MG63 (cell line): ENCODE measurements at regions not wholly inside any gene's neighbourhood (a gene's known extent, or its start where the extent isn't known, plus 50 kb on each side); places are given as distances from the start of the nearest gene placed in this dataset.

Experiments used
- DNase-seq: peaks from one replicate; pipeline ENCODE4 v3.0.0-alpha.2; 2020
- H3K27me3 ChIP-seq: fragments of 250-450 bp; sonication (Bioruptor Pico); 2 replicates; pipeline ENCODE4 v1.5.1; 2020; ENCODE audit warnings: mild to moderate bottlenecking, moderate library complexity
- H3K36me3 ChIP-seq: fragments of 250-450 bp; sonication (Bioruptor Pico); 2 replicates; pipeline ENCODE4 v1.5.1; 2020; ENCODE audit warnings: mild to moderate bottlenecking, moderate library complexity
- H3K4me3 ChIP-seq: fragments of 250-450 bp; sonication (Bioruptor Pico); 2 replicates; pipeline ENCODE4 v1.5.1; 2020; ENCODE audit warnings: mild to moderate bottlenecking, moderate library complexity
- H3K9me3 ChIP-seq: fragments of 250-450 bp; sonication (Bioruptor Pico); 2 replicates; pipeline ENCODE4 v1.5.1; 2020; ENCODE audit warnings: mild to moderate bottlenecking, moderate library complexity

DNA sequence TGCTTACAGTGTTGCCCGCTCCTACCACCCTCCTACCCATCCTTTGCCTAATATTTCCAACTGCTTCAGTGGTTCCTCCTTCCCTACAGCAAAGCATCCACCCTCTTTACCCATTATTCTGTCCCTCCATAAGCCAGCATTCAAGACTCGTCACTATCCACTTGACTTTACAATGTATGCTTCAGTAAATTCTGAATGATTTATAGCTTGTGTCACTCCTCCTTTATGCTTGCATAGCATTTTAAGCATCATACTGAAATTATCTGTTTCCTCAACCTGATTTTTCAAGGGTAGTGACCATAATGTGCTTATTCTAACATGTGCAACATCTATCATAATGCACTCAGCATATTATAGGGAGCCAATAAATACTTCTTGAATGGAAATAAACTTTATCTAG is 365.5 kb downstream of the RAB28 start:
- no peak overlapping the region for H3K4me3 ChIP-seq
- no peaks in the 10 kb centered on the region for H3K36me3 ChIP-seq
- DNase-seq: no peak
- H3K9me3 ChIP-seq: no peaks in the 10 kb centered on the region
- no peaks in the 10 kb centered on the region for H3K27me3 ChIP-seq

GRCh38 chr4:13117185-13117584 is 367.0 kb downstream of the RAB28 start:
- H3K36me3 ChIP-seq: no peaks in the 10 kb centered on the region
- no peaks in the 10 kb centered on the region for H3K27me3 ChIP-seq
- no peak for DNase-seq
- no peaks in the 10 kb centered on the region for H3K9me3 ChIP-seq
- H3K4me3 ChIP-seq: no peak overlapping the region

GRCh38 chr4:13112030-13112429 is 372.1 kb downstream of the RAB28 start:
- Histone ChIP-seq H3K4me3 (no peak overlapping the region), H3K9me3 (no peaks in the 10 kb centered on the region), H3K36me3 (no peaks in the 10 kb centered on the region), H3K27me3 (no peaks in the 10 kb centered on the region)
- no peak for DNase-seq

DNA sequence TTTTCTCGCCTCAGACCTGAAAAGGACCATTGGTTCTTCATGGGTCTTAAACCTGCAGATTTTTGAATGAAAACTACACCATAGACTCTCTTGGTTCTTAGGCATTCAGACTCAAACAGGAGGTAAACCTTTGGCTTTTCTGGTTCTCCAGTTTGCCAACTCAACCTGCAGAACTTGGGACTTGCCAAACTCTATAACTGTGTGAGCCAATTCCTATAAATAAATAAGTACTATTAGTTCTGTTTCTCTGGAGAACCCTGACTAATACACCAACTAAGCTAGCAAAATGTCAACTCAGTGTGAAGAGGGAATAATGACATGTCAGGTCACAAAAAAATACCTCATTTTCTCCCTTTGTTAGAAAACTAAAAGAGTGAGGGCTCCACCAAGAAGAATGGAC is 374.6 kb downstream of the RAB28 start:
- DNase-seq: no peak
- Histone ChIP-seq H3K27me3 (no peaks in the 10 kb centered on the region), H3K4me3 (no peak overlapping the region), H3K9me3 (no peaks in the 10 kb centered on the region), H3K36me3 (no peaks in the 10 kb centered on the region)

DNA sequence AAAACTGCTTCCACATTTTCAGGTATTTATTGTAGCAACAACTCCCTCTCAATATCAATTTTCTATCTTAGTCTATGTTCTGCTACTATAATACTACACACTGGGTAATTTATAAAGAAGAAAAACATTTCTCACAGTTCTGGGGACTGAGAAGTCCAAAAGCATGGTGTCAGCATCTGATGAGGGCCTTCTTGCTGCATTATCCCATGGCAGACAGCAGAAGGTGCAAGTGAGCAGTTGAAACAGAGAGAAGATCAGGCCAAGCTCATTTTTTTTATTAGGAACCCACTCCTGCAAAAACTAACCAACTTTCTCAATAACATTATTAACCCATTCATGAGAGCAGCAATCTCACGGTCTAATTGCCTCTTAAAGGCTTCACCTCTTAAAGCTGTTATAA is 376.0 kb downstream of the RAB28 start:
- no peak overlapping the region for H3K4me3 ChIP-seq
- no peak for DNase-seq

DNA sequence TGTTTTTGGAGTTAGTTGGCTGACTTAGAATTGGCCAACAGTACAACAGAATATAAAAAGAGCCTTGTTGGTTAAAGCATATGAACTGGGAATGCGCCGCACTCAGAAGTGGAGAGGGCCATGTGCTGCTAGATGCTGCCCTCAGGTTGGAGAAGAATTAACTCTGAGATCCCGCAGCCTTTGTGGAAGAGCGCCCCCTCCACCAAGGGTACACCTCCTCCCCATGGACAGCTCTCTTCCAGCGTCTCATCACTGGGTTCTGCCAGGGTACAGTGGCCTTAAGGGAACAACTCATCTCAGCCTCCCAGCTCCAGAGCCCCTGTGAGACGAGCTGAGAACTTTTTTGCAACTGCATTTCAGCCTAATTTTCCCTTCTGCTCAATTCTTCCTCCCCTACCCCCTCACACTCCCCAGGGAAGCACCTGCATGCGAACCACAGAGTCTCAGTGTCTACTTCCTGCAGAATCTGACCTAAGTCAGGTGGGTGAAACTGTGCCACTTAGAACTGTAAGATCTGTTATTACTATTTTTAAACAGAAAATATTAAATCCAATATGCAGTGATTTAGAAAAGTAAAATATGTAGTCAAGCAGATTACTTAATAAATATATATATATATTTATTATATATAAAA is 380.6 kb downstream of the RAB28 start:
- no peak for DNase-seq
- H3K4me3 ChIP-seq: no peak overlapping the region
- no peaks in the 10 kb centered on the region for H3K9me3 ChIP-seq
- no peaks in the 10 kb centered on the region for H3K36me3 ChIP-seq
- H3K27me3 ChIP-seq: no peaks in the 10 kb centered on the region

More for the DNA sequence above, 376.0 kb downstream of the RAB28 start:
- Histone ChIP-seq H3K36me3 (no peaks in the 10 kb centered on the region), H3K27me3 (no peaks in the 10 kb centered on the region), H3K9me3 (no peaks in the 10 kb centered on the region)

DNA sequence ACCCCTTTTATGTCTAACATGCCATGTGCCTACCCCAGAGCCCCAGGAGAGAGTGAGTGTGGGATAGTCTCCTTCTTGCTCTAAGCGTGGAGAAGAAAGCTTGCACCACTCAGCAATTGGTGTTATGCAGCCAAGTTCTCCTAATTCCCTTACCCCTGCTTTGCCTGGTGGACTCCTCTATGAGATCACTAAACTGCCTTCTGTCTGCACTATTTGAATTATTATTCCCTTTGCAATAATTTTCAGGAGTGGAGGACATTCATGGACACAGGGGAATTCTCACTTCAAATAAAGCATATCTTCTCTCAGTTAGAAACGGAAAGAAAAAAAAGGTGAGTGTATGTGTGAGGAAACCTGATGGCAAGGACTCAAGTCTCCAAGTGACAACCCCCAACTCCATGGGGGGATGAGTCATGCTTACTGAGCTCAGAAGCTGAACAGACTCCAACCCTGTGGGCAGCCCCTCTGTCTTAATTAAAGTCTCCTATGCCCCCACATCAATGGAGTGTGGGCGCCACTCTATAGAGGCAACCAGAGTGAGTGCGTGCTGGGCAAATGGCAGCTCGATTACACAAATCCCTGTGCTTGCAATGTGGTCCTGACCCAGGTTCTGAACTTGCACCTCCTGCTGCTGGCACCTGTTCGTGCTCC is 381.9 kb downstream of the RAB28 start:
- no peaks in the 10 kb centered on the region for H3K27me3 ChIP-seq
- no peak for DNase-seq
- H3K4me3 ChIP-seq: no peak overlapping the region
- no peaks in the 10 kb centered on the region for H3K9me3 ChIP-seq
- no peaks in the 10 kb centered on the region for H3K36me3 ChIP-seq

DNA sequence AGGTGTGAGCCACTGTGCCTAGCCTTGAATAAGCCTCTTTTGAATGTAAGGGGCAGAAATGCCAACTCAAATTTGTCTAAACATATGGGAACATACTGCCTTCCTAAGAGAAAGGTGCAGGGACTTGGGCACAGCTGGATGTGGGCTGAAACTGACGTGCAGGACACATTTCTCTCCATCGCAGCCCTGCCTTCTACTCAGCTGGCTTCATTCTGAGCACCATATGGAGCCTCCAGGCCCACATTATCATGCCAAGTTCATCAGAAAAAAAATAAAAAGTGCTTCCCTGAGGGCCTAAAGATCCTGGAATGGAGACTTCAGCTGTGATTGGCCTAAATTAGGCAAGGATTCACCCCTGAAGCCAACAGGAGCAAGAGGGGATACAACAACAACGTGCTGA is 386.2 kb downstream of the RAB28 start:
- H3K36me3 ChIP-seq: no peaks in the 10 kb centered on the region
- no peaks in the 10 kb centered on the region for H3K9me3 ChIP-seq
- no peak overlapping the region for H3K4me3 ChIP-seq
- no peak for DNase-seq
- H3K27me3 ChIP-seq: no peaks in the 10 kb centered on the region

- H3K9me3 ChIP-seq: no peaks in the 10 kb centered on the region
Measured at GRCh38 chr4:13095722-13096121, 388.4 kb downstream of the RAB28 start.

DNA sequence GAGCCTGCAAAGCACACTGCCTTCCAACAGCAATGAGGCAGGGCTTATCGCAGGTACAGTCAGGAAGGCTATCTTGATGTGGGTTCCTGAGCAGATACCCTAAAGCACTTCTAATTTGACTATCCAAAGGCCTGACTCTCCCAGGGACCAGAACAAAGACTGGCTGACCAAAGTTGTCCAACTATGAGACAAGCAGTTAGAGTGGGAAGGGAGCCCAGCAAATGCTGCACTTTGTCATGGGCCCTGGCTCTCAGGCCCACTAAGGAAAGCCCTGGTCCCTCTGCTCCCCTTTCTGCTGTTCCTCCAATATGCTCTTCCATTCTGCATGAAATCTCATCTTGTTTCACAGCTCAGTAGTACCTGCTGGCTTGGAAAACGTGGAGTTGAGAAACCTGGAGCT is 391.0 kb downstream of the RAB28 start:
- Histone ChIP-seq H3K9me3 (no peaks in the 10 kb centered on the region), H3K4me3 (no peak overlapping the region), H3K36me3 (no peaks in the 10 kb centered on the region), H3K27me3 (no peaks in the 10 kb centered on the region)
- no peak for DNase-seq

More at GRCh38 chr4:13095722-13096121, 388.4 kb downstream of the RAB28 start:
- H3K4me3 ChIP-seq: no peak overlapping the region
- H3K36me3 ChIP-seq: no peaks in the 10 kb centered on the region
- H3K27me3 ChIP-seq: no peaks in the 10 kb centered on the region
- DNase-seq: no peak

GRCh38 chr4:13092702-13093101 is 391.4 kb downstream of the RAB28 start:
- Histone ChIP-seq H3K4me3 (no peak overlapping the region), H3K36me3 (no peaks in the 10 kb centered on the region), H3K27me3 (no peaks in the 10 kb centered on the region), H3K9me3 (no peaks in the 10 kb centered on the region)
- peak; percentile 47 for DNase-seq

- Histone ChIP-seq H3K4me3 (no peak overlapping the region), H3K9me3 (no peaks in the 10 kb centered on the region), H3K36me3 (no peaks in the 10 kb centered on the region), H3K27me3 (no peaks in the 10 kb centered on the region)
- no peak for DNase-seq
Measured at GRCh38 chr4:13089659-13089998, 394.5 kb downstream of the RAB28 start.

GRCh38 chr4:13088726-13089658 is 395.1 kb downstream of the RAB28 start:
- Histone ChIP-seq H3K4me3 (no peak overlapping the region), H3K9me3 (no peaks in the 10 kb centered on the region), H3K36me3 (no peaks in the 10 kb centered on the region), H3K27me3 (no peaks in the 10 kb centered on the region)
- DNase-seq: peak; percentile 64

- Histone ChIP-seq H3K36me3 (no peaks in the 10 kb centered on the region), H3K27me3 (no peaks in the 10 kb centered on the region), H3K9me3 (no peaks in the 10 kb centered on the region), H3K4me3 (no peak overlapping the region)
- no peak for DNase-seq
Measured at GRCh38 chr4:13087041-13087440, 397.1 kb downstream of the RAB28 start.

DNA sequence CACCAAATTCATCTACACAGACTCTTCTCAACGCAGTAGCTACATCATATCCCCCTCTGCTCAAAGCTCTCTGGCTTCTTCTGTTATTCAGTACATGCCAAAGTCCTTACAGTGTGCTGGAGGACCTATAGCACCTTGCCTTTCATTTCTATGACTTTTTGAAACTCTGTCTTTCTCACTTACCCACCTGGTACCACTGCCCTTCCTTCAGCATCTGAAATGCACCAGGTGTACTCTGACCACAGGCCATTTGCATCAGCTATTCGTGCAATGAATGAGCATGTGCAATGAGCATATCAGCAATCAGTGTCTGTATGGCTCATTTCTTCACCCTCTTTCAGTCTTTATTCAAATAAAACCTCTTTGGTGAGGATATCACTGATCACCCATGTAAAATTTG is 399.9 kb downstream of the RAB28 start:
- H3K9me3 ChIP-seq: no peaks in the 10 kb centered on the region; the same call in 1 of the 2 replicates
- H3K36me3 ChIP-seq: no peaks in the 10 kb centered on the region
- no peak for DNase-seq
- H3K27me3 ChIP-seq: no peaks in the 10 kb centered on the region
- no peak overlapping the region for H3K4me3 ChIP-seq

DNA sequence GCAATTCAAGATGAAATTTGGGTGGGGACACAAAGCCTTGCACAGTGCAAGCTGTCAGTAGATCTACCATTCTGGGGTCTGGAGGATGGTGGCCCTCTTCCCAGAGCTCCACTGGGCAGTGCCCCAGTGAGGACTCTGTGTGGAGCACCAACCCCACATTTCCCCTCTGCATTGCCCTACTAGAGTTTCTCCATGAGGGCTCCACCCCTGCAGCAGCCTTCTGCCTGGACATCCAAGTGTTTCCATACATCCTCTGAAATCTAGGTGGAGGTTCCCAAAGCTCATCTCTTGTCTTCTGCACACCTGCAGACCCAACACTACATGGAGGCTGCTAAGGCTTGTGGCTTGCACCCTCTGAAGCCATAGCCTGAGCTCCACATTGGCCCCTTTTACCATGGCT is 402.3 kb downstream of the RAB28 start:
- Histone ChIP-seq H3K36me3 (no peaks in the 10 kb centered on the region), H3K9me3 (no peaks in the 10 kb centered on the region; the same call in 1 of the 2 replicates), H3K27me3 (no peaks in the 10 kb centered on the region), H3K4me3 (no peak overlapping the region)
- no peak for DNase-seq

DNA sequence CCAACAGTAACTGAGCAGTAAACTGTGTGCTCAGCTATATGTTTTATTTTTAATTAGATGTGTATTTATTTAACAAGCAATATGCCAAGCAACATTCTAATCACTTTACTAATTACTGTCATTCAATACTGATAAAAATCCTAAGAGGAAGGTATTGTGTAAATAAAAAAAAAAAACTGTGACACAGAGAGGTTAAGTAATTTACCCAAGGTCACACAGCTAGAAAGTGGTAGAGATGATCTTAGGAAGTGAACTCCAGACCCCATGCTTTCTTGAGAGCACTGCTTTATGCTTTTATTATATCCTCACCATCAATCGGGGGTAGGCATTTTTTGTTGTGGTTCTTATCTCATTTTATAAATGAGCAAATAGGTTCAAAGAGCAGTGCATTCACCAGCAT is 417.1 kb downstream of the RAB28 start:
- no peaks in the 10 kb centered on the region for H3K36me3 ChIP-seq
- H3K4me3 ChIP-seq: no peak overlapping the region
- no peaks in the 10 kb centered on the region for H3K27me3 ChIP-seq
- DNase-seq: no peak
- H3K9me3 ChIP-seq: no peaks in the 10 kb centered on the region
